Cardiac fibroblast (primary cell): ENCODE measurements at regions not wholly inside any gene's neighbourhood (a gene's known extent, or its start where the extent isn't known, plus 50 kb on each side); places are given as distances from the start of the nearest gene placed in this dataset.

Source experiments
- DNase-seq, 2 donors: peaks; one replicate each; pipeline versions ENCODE4 v3.0.0 to v3.0.0-alpha.2; 2010; ENCODE audit warnings: low read depth in 2 of 2
- H3K4me3 ChIP-seq, 2 donors: replicated peaks in 1 of 2; 1 replicate in 1 of 2; 2 replicates in 1 of 2; pipeline ENCODE4 v1.5.1; 2011; ENCODE audit warnings: low read depth in 2 of 2, low read length in 2 of 2, mild to moderate bottlenecking in 2 of 2, moderate library complexity in 1 of 2
- CTCF ChIP-seq: IDR thresholded peaks from one replicate; pipeline ENCODE4 v1.5.1; 2011; ENCODE audit warnings: low read depth, mild to moderate bottlenecking, low read length, inconsistent platforms

DNA sequence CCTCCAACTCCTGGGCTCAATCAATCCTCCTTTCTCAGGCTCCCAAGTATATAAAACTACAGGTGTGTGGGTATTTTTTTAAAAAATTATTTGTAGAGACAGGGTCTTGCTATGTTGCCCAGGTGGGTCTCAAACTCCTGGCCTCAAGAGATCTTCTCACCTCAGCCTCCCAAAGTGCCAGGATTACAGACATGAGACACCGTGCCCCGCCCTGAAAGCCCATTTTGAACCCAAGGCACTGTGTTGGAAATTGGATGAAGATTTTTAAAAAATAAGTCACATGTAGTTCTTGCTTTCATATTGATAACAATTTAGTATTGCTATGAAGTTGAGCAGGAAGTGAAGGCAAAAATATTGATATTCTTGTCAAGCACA lies 472.5 kb upstream of the TNP1 start:
- no peak overlapping the region for H3K4me3 ChIP-seq
- DNase-seq: no peak
- no peak for TF ChIP-seq CTCF

DNA sequence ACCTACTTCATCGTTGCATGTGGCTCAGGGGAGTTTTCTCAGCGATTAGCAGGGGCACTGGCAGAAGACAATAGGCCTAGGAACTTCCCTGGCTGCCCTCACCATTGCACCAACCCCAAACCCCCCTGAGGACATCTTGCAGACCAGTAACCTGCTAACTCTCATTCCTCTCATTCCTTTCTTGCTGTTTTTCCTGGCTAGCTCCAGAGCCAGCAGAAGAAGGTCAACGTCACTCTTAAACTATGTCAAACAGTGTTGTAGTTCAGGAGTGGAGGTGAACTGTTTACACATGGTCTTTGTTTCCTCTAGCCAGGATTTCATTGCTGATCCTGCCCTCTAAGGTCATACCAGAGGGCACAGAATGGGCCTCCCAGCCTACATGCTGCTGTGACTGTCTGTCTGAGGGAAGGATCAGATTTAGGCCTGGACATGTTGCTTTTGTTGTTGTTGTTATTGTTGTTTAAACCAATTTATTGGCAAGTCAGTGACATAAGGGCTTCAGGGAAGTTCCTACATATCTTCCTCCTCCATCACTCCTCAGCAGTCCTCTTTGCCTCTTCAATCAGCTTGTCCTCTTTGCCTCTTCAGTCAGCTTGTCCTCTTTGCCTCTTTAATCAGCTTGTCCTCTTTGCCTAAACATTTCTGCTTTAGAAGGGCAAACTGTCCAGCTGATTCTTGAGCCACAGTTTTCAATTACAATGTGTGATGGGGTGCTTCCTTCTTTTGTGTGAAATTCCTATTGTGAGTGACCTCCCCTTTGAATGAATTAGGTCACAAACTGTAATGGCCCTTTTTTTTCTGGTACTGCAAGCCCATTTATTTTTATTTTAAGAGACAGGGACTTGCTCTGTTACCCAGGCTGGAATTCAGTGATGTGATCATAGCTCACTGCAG lies 471.9 kb upstream of the TNP1 start:
- no peak for TF ChIP-seq CTCF
- H3K4me3 ChIP-seq: no peak overlapping the region
- peak; percentile 71 to 86 for DNase-seq

GRCh38 chr2:217330647-217331046 lies 470.8 kb upstream of the TNP1 start:
- H3K4me3 ChIP-seq: no peak overlapping the region
- no peak for TF ChIP-seq CTCF
- no peak for DNase-seq

DNA sequence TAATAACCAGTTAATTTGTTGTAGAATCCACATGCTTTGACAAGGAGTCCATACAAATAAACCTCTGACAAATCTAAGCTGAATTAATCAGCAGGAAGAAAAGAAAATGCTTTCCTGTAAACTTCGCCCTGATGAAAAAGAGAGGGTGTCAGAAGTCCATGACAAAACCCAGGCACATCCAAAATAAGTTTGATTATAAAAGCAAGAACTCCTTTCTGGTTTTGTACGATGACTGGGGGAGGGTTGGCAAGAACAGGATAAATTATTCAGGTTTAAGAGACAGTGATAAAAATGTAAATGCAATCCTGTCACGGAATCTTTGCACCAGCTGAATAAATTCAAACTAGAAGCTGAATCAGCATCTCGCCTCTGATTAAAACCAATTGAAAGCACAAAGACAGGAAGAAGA lies 469.2 kb upstream of the TNP1 start:
- no peak overlapping the region for H3K4me3 ChIP-seq
- no peak for TF ChIP-seq CTCF
- DNase-seq: peak in 1 of 2 donors; percentile 19

DNA sequence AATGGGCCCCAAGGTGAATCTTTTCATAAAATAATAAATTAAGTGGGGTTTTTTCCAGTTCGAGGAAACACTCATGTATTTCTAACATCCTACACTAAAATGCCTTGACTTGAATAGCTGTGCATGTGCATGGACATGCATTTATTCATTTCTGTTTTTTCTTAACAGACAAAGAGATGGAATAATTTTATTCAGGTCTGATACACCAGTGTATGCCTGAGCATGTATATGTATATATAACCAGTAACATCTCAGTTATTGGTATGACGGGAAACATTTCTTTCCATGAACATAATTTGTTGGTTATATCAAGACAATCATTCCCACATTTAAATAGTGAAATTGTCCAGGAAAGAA lies 468.7 kb upstream of the TNP1 start:
- no peak for DNase-seq
- H3K4me3 ChIP-seq: no peak overlapping the region
- TF ChIP-seq CTCF: no peak

GRCh38 chr2:217327953-217328621 lies 468.2 kb upstream of the TNP1 start:
- DNase-seq: no peak
- TF ChIP-seq CTCF: no peak
- H3K4me3 ChIP-seq: no peak overlapping the region
